NCI-H2081 treated with DMSO at 0.1 percent for 48 hours (cell line): ENCODE measurements at regions not wholly inside any gene's neighbourhood (a gene's known extent, or its start where the extent isn't known, plus 50 kb on each side); places are given as distances from the start of the nearest gene placed in this dataset.

ENCODE experiments used
- DNase-seq: peaks from one replicate; lab custom pipeline; 2025; lab: John Stamatoyannopoulos, UW

GRCh38 chr12:123077298-123078119 lies 73.4 kb downstream of the PITPNM2 start:
- DNase-seq = no peak

- no peak for DNase-seq
Observed at GRCh38 chr12:123076604-123077297, 74.1 kb downstream of the PITPNM2 start.

- DNase-seq = no peak
Observed at GRCh38 chr12:123075646-123076171, 75.2 kb downstream of the PITPNM2 start.

- DNase-seq = no peak
Observed at GRCh38 chr12:123075087-123075645, 75.7 kb downstream of the PITPNM2 start.

GRCh38 chr12:123073962-123074801 lies 76.7 kb downstream of the PITPNM2 start:
- no peak for DNase-seq

GRCh38 chr12:123073292-123073691 lies 77.6 kb downstream of the PITPNM2 start:
- DNase-seq = no peak

GRCh38 chr12:123071857-123072256 lies 79.0 kb downstream of the PITPNM2 start:
- DNase-seq = no peak

- DNase-seq = no peak
Observed at GRCh38 chr12:123071099-123071800, 79.6 kb downstream of the PITPNM2 start.

GRCh38 chr12:123070267-123071081 lies 80.4 kb downstream of the PITPNM2 start:
- no peak for DNase-seq

- DNase-seq = no peak
Observed at GRCh38 chr12:123069436-123070266, 81.2 kb downstream of the PITPNM2 start.

GRCh38 chr12:123067654-123068053 lies 83.2 kb downstream of the PITPNM2 start:
- no peak for DNase-seq

- DNase-seq = no peak
Observed at GRCh38 chr12:123066384-123066710, 84.5 kb downstream of the PITPNM2 start.

- DNase-seq = no peak
Observed at GRCh38 chr12:123065676-123066383, 85.1 kb downstream of the PITPNM2 start.

- no peak for DNase-seq
Observed at GRCh38 chr12:123064885-123065619, 84.6 kb downstream of the ARL6IP4 start.

GRCh38 chr12:123064366-123064765 lies 83.9 kb downstream of the ARL6IP4 start:
- no peak for DNase-seq

- DNase-seq = no peak
Observed at GRCh38 chr12:123063535-123063934, 83.1 kb downstream of the ARL6IP4 start.

GRCh38 chr12:123062681-123063486 lies 82.4 kb downstream of the ARL6IP4 start:
- no peak for DNase-seq
